ENCODE measurements at regions not wholly inside any gene's neighbourhood (a gene's known extent, or its start where the extent isn't known, plus 50 kb on each side); places are given as distances from the start of the nearest gene placed in this dataset.

DNA sequence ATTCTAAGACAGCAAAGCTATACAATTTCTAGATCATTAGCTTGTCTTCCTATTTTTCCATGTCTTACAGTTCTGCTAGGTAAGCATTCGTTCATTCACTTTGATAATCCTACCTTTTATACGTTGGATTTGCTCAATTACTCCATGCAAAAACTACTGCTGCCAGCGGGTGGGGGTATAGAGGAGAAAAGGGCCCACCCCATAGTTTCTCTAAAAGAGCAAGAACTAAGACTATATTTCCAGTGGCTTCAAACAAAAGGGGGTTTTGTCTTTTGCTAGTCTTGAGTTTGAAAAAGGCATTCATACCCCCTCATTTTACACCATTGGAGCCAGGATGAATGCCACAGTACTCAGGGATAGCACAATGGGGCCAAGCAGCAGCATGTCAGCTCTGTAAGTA is 155.7 kb downstream of the WT1 start:
- no peak for DNase-seq

DNA sequence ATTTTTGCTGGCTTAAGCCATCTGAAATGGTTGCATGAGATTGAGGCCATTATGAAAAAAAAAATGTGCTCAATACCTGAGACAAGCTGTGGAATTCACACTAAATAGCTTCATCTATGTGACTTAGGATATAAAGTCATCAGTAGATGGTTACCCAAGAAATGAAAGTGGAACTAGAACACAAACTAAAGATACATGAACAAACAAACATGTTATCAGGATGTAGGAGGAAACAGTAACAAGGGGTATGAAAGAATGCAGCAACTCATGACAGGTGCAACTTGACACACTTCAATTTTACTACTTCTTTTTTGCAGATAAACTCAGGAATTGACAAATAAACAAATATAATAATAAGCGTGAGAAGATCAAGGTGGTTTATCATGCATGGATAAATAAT is 155.0 kb downstream of the WT1 start:
- no peak for DNase-seq

DNA sequence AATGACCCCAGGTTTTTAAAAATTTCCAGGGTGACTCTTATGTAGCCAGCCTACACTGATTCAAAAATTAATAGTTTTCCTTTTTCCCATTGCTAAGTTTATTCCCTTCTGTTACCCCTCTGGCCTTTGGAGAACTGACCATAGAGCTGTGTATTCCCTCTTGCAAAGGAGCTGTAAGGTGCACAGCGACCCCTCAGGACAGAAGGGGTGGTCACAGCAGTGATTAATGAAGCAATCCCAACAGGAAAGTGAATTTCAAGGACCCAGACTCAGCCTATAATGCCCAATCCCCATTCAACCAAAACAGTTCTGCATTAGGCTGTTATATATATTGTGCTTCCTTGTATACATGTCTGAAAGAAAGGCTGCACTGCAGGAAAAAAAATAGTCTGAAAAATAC is 147.1 kb downstream of the WT1 start:
- no peak for DNase-seq

DNA sequence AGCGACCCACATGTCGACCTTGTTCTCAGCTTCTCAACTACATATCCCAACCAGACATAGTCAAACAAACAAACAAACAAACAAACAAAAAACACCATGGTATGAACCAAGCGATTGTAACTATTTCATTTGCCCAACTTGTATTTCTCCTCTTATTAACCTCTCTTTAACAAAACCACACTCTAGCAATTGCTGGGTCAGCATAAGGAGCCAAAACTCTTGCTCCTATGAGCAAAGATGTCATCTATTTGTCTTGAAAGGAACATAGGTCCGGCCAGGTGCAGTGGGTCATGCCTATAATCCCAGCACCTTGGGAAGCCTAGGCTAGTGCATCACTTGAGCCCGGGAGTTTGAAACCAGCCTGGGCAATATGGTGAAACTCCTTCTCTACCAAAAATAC is 145.6 kb downstream of the WT1 start:
- no peak for DNase-seq

DNA sequence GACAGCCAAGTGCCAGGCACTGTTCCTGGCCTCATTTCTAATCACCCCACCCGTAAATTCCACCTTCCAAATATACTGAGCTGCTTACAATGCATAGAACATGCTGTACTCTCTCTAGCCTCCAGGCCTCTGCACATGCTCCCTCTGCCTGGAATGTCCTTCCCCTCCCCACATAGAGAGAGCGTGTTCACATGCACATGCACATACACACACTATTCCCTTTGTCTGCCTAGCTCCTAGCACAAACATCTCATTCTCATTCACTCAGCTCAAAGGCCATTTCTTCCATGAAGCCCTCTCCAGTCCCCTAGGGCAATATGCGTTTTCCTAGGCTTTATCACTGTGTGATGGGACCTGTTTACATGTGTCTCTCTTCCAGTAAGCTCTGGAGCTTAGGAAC is 144.6 kb downstream of the WT1 start:
- DNase-seq, result no peak

DNA sequence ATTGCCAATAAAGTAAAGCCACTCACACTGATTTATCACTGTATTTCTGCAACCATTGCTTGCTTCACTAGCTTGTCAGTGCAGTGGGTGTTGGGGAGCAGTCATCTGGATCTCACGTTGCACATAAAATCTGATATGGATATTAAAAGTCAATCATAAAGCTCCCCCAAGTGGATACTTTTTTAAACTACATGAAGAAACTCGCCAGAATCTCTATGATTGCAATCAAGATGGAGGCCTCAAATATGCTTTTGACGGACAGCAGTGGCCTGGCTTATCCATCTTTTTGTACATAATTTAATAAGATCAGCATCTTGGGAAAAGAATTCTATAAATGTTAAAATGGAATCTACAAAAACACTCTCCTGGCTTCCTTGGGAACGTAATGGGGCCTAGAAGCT is 137.7 kb downstream of the WT1 start:
- no peak for DNase-seq

DNA sequence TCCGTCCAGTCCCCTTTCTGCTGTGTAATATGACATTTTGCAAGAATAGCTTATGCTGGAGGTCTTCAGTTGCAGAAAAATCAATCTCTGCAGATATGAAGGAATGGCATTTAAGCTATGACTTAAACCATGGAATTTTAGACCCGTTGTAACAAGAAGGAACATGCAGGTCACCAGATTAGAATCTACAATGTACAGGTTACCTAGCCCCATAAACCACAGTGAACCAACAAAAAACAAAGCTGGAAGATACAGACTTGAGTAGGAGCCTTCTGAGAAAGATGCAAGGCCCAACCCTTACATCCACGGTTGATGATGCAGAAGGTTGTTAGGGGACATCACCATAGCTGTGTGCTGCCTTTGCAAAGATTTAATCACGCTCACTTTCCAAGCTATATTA is 132.5 kb downstream of the WT1 start:
- no peak for DNase-seq

DNA sequence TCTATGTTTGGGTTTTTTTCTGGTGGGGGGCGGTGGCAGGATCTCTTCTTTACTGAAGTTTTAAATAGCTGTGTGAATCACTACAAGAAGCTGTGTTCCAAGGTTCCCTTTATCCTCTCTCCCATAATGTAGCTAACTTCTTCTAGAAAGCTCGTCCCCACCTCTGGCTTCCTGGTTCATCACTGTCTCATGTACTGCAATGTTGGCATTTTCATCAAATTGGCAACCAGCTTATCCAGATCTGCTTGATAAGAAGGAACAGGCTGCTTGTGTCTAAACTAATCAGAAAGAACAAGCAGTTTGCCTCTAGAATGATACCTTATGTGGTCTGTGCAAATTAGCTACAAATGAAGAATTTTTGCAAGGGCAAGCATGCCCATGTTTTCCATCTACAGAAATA is 130.8 kb downstream of the WT1 start:
- DNase-seq, result no peak

DNA sequence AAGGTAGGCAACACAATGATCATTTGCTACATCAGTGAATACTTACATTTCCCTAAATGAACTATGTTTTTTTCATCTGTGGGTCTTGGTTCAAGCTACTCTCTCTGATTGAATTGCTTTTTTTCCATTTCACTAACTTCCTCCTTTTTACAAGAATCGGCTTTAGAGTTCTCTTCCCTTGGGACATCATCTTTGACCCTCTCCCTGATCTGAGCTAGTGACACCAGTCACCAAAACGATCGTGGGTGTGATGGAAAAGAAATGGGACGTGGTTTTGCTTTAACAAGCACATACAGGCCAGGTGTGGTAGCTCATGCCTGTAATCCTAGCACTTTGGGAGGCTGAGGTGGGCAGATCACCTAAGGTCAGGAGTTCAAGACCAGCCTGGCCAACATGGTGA is 129.9 kb downstream of the WT1 start:
- DNase-seq, result no peak

DNA sequence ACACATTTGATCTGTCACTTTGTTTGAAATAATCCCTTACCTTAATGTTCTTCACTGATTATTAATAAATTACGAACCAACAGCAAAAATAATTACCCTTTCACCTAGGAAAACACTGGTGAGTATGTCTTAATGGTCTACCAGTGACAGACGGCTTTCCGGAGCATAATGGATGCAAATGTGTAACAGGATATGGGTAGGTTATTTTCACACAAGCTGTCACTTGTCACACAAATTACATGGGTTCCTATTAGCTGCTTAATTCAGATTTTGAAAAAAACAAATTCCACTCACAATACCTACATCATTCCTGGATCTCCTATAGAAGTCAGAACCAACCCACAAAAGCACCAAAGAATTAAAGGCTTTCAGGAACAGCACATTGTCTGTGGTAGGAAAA is 127.9 kb downstream of the WT1 start:
- no peak for DNase-seq

DNA sequence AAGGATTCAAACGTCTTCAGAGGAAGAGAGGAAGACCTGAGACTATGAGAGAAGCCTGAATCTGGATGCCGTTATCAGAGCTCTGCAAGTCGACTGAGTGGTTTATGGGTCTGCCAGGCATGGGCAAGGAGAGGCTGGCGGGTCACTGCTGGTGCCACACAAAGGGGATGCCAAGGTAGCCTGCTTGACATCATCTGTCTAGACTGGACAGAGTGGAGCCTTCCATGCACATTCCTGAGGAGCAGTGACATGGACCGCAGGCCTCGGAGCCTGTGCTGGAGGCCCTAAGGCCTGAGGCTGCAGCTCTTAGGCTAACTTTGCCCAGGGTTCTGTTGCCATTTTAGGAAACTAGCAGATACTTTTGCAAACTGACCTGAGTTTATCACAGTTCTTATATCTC is 127.4 kb downstream of the WT1 start:
- no peak for DNase-seq

DNA sequence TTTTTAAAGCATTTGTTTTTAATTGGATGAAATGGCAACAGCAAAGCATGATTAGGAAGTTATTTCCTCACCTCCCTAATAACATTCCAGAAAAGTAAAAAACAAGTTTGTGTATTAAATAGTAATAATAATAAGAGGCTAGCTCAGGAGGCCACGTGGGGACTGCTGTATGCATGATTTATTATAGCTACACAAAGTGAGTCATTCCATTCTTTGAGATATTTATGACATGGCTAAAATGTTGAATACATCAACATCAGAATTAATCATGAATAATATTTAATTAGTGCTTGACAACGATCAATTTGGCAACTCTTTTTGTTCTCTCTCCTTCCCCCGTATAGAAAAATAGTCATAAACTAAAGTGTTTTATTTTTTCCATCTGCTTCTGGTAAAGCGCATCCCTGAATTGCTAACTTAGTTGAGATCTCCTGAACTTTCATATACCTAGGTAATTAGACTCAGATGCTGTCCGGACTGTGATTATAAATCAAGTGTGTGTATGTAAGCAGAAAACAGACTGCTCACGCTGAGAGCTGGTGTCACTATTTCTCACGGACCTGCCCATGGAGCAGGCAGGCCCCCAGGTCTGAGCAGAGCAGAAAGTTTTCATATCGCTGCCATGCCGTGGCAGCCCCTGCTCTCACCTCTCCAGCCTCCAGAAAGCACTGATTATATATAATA is 125.7 kb downstream of the WT1 start:
- no peak for DNase-seq

DNA sequence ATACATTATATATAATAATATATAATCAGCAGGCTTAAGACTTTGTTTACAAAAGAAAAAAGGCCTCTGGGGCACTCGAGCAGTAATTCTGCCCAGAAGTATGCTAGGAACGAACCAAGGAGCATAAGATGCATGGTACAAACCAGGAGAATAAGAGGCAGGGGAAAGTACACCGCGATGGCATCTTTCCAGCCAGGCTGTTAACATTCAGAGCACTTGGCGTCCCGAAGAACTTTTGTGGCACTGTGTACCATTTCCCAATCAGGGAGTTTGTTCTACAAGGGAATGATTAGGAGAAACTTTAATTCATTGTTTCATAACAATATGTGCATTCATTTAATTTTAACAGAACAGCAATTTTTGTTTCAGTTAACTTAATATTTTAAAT is 125.1 kb downstream of the WT1 start:
- no peak for DNase-seq

DNA sequence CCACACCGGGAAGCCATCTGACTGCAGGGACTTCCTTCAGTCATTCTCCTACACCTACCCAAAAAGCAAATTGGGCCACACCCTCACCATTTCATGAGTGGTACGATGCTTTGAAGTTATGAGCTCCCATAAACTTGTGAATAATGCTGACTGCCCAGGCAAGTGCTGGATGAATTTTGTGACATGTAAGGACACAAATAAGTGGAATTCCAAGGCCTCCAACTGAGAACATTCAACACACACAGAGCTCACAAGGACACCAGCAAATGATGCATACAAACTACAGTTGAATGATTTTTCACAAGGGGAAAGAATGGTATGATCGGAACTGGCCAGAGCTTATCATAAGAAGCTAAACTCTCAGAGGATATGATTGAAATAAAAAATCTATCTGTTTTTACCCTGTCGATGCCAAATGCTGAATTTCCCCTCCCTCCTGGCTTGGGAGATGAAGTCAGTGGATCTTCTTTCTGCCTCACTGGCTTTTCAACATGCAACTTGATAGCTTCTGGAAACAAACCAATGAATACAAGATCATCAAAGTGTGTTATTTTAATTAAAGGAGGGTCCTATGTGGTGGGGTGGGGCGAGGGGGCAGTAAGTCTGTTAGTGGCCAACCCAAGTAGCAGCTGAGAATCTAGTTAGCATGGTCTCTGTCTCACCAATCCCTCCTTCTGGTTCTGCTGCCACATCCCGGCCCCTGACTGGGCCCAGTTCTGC is 123.8 kb downstream of the WT1 start:
- no peak for DNase-seq

DNA sequence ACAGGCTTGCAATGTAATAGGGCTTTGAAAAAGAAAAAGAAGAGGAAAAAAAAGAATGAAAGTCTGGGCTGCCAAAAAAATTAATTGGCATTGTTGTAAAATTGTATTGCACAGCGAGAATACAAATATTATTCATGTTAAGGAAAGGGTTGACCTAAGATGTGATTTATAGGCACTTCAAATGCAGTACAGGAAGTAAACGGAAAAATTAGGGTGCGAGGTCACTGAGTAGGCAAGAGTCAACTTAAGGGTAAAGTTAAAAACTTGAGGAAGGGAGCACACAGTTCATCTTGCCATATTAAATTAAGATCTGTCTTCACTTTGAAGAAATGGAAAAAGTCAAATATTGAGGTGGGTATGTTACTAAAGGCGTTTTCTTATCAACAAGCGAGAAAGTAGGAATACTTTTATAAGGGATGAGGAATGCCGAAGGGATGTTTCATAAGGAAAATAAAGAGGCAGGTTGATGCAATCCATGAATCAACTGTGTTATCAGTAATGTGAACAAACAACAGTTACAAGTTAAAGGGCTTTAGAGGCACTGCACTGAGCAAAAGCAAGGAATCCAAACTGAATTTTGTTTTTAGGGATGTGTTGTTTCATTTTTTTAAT is 123.0 kb downstream of the WT1 start:
- DNase-seq, result no peak

DNA sequence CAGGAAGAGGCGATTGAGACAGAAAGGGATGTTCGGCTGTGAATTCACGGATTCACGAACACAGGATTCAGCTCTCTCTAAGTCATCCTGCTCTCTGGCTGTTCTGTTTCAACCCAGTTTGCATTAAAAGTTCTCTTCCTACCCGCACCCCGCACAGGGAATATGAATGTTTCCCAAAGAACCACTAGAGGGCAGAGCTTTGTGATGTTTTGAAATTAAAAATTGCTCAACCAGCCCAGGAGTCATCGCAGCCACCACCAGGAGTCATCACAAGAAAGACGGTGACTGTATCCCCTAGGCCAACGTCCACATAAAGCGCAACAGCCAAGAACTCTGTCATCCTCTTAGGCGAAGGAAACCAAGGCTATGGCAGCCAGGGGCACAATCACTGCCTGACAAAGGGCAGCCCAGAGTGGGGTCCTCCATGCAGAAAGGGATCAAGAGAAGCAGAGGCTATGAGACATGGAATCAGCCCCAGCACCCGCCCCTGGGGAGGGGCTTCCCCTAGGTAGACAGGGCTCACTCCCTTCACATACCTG is 122.4 kb downstream of the WT1 start:
- no peak for DNase-seq

DNA sequence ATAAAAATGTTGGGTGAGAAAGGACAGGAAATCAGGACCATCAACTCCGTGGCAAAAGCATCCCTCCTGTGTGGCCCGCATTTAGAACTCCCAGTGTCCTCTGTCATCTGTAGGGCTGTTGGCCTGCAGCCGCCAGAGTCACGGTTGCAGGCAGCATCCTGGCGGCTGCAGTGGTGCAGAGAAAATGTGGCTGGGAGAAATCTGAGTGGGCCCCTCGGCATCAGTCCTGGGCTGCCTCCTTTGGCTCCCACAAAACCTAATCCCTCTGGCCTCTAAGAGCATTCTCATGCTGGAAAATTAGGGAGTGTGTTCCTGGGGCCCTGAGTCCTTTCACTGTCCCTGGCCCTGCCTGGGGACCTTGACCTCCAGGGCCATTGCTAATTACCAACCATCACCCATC is 121.9 kb downstream of the WT1 start:
- no peak for DNase-seq

DNA sequence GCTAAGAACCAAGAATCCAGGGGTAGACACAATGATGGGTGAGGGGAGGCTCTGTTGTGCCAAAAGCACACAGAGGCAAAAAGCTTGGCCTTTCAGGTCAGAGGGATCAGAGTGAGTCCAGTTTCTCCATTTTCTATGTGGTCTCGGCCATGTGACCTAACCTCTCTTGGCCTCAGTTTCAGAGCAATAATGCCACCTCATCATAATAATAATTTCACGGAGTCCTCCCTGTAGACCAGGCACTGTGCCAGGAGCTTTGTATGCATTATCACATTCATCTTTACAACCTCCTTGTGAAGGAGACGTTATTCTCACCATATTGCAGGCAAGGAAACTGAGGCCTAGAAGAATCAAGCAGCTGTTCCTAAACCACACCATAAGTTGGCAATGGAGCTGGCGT is 120.2 kb downstream of the WT1 start:
- no peak for DNase-seq

DNA sequence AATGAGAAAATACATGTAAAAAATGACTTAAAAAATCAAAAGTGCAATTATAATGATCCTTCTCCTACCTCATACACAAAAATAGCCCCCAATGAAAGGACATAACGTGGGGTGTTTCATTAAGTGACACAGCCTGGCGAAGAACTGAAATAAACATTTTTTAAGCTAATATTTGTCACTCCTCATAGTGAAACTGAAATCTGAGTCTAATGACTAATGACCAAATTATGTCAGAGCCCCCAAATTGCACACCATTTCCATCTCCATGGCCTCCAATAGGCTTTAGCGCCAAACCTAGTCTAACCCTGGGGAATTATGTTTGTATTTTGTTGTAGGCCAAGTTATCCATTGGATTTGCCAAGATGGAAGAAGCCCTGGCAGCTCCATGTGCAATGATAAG is 119.1 kb downstream of the WT1 start:
- DNase-seq, result no peak

DNA sequence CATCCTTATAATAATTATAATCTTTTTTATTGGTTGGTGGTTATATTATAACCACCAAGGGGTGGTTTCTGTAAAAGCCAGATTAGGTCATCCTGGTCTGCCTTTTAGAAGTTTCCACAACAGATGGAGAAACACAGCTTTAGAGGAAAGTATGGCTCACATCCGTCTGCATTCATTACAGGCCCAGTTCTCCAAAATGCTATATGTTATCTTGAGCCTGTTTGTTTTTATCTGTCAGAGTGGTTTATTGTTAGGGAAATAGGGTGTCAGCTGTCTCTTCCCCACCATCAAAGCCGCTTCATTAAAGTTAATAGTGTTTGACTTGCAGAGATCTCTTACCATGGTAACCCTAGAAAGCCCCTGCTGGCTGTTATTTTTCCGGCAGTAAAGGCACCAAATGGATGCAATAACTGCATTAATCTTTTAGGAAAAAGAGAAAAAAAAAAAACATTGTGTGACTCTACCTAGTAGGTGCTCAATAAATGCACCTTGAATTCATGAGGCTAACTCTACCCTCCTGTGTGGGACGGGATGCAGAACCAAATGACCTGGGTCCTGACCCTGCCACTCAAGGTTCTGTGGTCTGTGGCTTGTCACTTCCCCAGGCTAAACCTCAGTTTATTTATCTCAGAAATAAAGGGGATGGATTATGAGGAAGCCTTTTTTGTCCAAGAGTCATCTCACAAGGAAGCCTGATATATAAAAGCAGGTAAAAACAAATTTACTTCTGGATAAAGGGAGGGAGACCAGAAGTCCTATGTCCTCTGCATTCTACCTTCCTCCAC is 118.3 kb downstream of the WT1 start:
- DNase-seq, result no peak

DNA sequence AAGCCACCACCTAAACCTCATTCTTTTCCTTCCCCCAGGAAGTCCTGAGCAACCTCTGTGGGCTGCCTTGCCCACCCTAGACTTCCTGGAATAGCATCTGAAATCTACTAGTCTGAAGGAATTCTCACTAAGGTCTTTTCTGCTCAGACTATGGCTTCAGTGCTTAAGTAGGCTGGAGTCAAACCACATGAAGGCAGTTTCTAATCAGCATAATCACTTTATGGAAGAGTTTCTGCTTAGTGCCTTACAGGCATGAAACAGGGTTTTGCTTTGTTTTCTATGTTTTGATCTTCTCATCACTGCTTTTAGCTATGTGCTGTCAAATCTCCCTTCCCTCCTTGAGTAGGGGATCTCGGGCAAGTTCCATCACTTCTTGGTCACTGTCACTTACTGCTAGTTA is 117.7 kb downstream of the WT1 start:
- no peak for DNase-seq

DNA sequence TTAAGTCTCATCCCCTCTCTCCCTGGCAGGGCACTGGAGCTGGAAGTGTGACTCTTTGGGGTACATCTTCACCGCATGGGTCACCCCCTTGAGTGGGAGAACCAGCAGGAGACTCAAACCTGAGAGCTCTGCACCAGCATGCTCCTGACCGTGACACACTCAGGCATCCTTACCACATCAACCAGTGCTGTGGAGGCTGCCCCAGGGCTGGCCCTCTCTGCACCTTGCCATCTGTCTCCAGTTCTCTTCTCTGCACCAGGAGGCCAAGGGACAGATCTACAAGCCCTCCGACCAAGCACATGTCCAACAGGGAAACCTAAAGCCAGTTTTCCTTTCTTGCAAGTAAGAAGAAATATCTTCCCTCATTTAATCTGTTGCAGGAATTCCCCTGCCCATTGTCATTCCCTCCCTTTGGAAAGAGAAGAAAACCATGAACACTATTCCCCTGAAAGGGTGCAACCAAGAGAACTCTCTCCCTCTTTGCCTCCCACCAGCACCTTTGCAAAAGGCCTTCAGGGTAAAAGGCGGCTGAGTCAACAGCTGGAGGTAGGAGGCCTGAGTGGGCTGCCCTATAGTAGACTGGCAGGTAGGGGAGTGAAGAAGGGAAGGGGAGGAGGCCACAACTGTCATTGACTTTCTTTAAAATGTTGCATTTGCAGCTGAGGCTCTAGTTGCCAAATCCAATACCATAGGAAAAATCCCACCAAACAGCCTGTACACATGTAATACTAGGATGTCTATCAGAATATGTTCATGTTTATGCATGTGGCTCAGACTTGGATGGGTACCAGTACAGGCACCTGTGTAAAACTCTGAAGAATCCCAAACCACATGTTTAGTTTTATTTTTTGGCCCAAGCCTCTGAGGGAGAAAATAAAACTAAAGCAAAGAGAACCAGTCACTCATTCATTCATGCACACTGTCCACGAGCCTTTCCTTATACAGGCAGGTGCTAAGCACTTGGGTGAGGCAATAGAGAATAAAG is 117.0 kb downstream of the WT1 start:
- DNase-seq, result no peak

Data from central memory CD4-positive, alpha-beta T cell (primary cell).